Natural killer cell (primary cell): ENCODE measurements at regions not wholly inside any gene's neighbourhood (a gene's known extent, or its start where the extent isn't known, plus 50 kb on each side); places are given as distances from the start of the nearest gene placed in this dataset.
"Not testable (repeated sequence)": the region's sequence is repeated elsewhere in the genome, so short reads cannot be mapped to it uniquely, and the experiment has no call there.

Experiments
- ATAC-seq, 3 donors: fragments of 150-1000 bp in 2 of 3; fragments of 200-7000 bp in 1 of 3; cut with Tn5 transposase; 1 replicate in 1 of 3; 2 replicates in 2 of 3; pipeline ENCODE4 v1.10.0; 2021; ENCODE audit warnings: mild to moderate bottlenecking in 2 of 3, moderate library complexity in 2 of 3
- DNase-seq, 2 donors: peaks; one replicate each; pipeline versions ENCODE4 v3.0.0 to v3.0.0-alpha.2; 2013 to 2021; ENCODE audit warnings: mixed read lengths in 1 of 2
- H3K27ac ChIP-seq: one replicate; pipeline ENCODE4 v1.5.1; 2013; ENCODE audit warnings: mild to moderate bottlenecking, low read length
- H3K27me3 ChIP-seq: one replicate; pipeline ENCODE4 v1.6.1; 2013; ENCODE audit warnings: low read length; ENCODE audit not compliant: control insufficient read depth, insufficient read depth
- H3K36me3 ChIP-seq: one replicate; pipeline ENCODE4 v1.6.1; 2013; ENCODE audit warnings: low read length; ENCODE audit not compliant: control insufficient read depth, insufficient read depth
- H3K4me1 ChIP-seq: one replicate; pipeline ENCODE4 v1.6.1; 2013; ENCODE audit warnings: low read length; ENCODE audit not compliant: control insufficient read depth, insufficient read depth
- H3K4me3 ChIP-seq: one replicate; pipeline ENCODE4 v1.5.1; 2013; ENCODE audit warnings: low read length
- H3K9me3 ChIP-seq: one replicate; pipeline ENCODE4 v1.6.1; 2013; ENCODE audit warnings: low read length; ENCODE audit not compliant: control insufficient read depth, insufficient read depth
- H3K27ac Mint-ChIP-seq, 2 donors: one replicate each; pipeline ENCODE4 v1.8.0; 2022; ENCODE audit warnings: mild to moderate bottlenecking in 2 of 2, mixed read lengths in 2 of 2, moderate library complexity in 1 of 2
- H3K27me3 Mint-ChIP-seq, 2 donors: one replicate each; pipeline ENCODE4 v1.8.0; 2022; ENCODE audit warnings: low read depth in 2 of 2, mixed read lengths in 2 of 2
- H3K36me3 Mint-ChIP-seq: one replicate; pipeline ENCODE4 v1.8.0; 2022; ENCODE audit warnings: mixed read lengths
- H3K4me1 Mint-ChIP-seq, 2 donors: one replicate each; pipeline ENCODE4 v1.8.0; 2022; ENCODE audit warnings: mixed read lengths in 2 of 2
- H3K4me3 Mint-ChIP-seq: one replicate; pipeline ENCODE4 v1.8.0; 2022; ENCODE audit warnings: mild to moderate bottlenecking, moderate library complexity, mixed read lengths
- H3K9me3 Mint-ChIP-seq, 2 donors: one replicate each; pipeline ENCODE4 v1.8.0; 2022; ENCODE audit warnings: mixed read lengths in 2 of 2
- CTCF ChIP-seq: fragments of 200-600 bp; IDR thresholded peaks from one replicate; pipeline ENCODE4 v1.8.0; 2022; ENCODE audit warnings: antibody characterized with exemption
- WGBS: methylation state at CpG from one replicate; pipeline ENCODE4 v1.1.7; 2013; ENCODE audit warnings: missing lambda C conversion rate; ENCODE audit not compliant: insufficient coverage; 5-methylcytosine and 5-hydroxymethylcytosine counted together
- intact Hi-C: fragments of 100-400 bp; cut with micrococcal nuclease; formaldehyde crosslinking; loops from one replicate; pipeline ENCODE4 v1.14.2; 2022

- no peaks in the 10 kb centered on the region for H3K27me3 ChIP-seq
These were observed 155.9 kb upstream of the SEMA3D start for GRCh38 chr7:85342781-85343180.

GRCh38 chr7:85341973-85342372, 155.1 kb upstream of the SEMA3D start:
- H3K4me3 Mint-ChIP-seq = no peak overlapping the region

More at GRCh38 chr7:85342781-85343180, 155.9 kb upstream of the SEMA3D start:
- Histone ChIP-seq H3K9me3 (no peaks in the 10 kb centered on the region), H3K4me1 (no peaks in the 10 kb centered on the region), H3K27ac (no peak overlapping the region), H3K36me3 (no peaks in the 10 kb centered on the region), H3K4me3 (no peak overlapping the region)
- H3K27ac Mint-ChIP-seq = no peak overlapping the region
- ATAC-seq (no peak), DNase-seq (no peak)
- intact Hi-C loops = no loop called here
- no peak for TF ChIP-seq CTCF
- no peaks in the 10 kb centered on the region for H3K4me1 Mint-ChIP-seq
- H3K4me3 Mint-ChIP-seq = no peak overlapping the region
- peaks cover 10 to 24% of the 10 kb centered on the region in 2 donors for H3K9me3 Mint-ChIP-seq
- H3K27me3 Mint-ChIP-seq = no peaks in the 10 kb centered on the region
- H3K36me3 Mint-ChIP-seq = no peaks in the 10 kb centered on the region

GRCh38 chr7:85341121-85341520, 154.3 kb upstream of the SEMA3D start:
- ATAC-seq (no peak), DNase-seq (no peak)
- no peak for TF ChIP-seq CTCF
- Histone ChIP-seq H3K27ac (no peak overlapping the region), H3K27me3 (no peaks in the 10 kb centered on the region), H3K36me3 (no peaks in the 10 kb centered on the region), H3K4me1 (no peaks in the 10 kb centered on the region), H3K9me3 (no peaks in the 10 kb centered on the region), H3K4me3 (no peak overlapping the region)
- H3K4me1 Mint-ChIP-seq = no peaks in the 10 kb centered on the region
- H3K4me3 Mint-ChIP-seq = no peak overlapping the region
- intact Hi-C loops = no loop called here
- H3K36me3 Mint-ChIP-seq = peaks cover under 1% of the 10 kb centered on the region
- H3K9me3 Mint-ChIP-seq = peaks cover 10 to 22% of the 10 kb centered on the region in 2 donors
- no peaks in the 10 kb centered on the region for H3K27me3 Mint-ChIP-seq
- no peak overlapping the region for H3K27ac Mint-ChIP-seq
- 80% methylated on average over 1 of the region's 1 CpG for WGBS

More at GRCh38 chr7:85341973-85342372, 155.1 kb upstream of the SEMA3D start:
- intact Hi-C loops = no loop called here
- DNase-seq (no peak), ATAC-seq (no peak)
- no CpG with 5 or more reads among the region's 2 CpGs for WGBS
- Mint-ChIP-seq H3K9me3 (peaks cover 8 to 19% of the 10 kb centered on the region in 2 donors), H3K4me1 (no peaks in the 10 kb centered on the region), H3K36me3 (no peaks in the 10 kb centered on the region), H3K27me3 (no peaks in the 10 kb centered on the region), H3K27ac (no peak overlapping the region)
- H3K27me3 ChIP-seq = no peaks in the 10 kb centered on the region
- no peak for TF ChIP-seq CTCF
- no peak overlapping the region for H3K27ac ChIP-seq
- H3K9me3 ChIP-seq = no peaks in the 10 kb centered on the region
- H3K36me3 ChIP-seq = no peaks in the 10 kb centered on the region
- no peaks in the 10 kb centered on the region for H3K4me1 ChIP-seq
- H3K4me3 ChIP-seq = no peak overlapping the region

GRCh38 chr7:85336086-85336485, 149.2 kb upstream of the SEMA3D start:
- no peak overlapping the region for H3K27ac ChIP-seq
- Mint-ChIP-seq H3K4me1 (no peaks in the 10 kb centered on the region), H3K36me3 (peaks cover 7% of the 10 kb centered on the region), H3K9me3 (peaks cover 4 to 15% of the 10 kb centered on the region in 2 donors), H3K27ac (no peak overlapping the region), H3K4me3 (no peak overlapping the region), H3K27me3 (no peaks in the 10 kb centered on the region)
- H3K27me3 ChIP-seq = no peaks in the 10 kb centered on the region
- H3K4me1 ChIP-seq = no peaks in the 10 kb centered on the region
- ATAC-seq = no peak
- no peaks in the 10 kb centered on the region for H3K36me3 ChIP-seq
- 73% methylated on average over 1 of the region's 1 CpG for WGBS
- intact Hi-C loops = no loop called here
- H3K4me3 ChIP-seq = no peak overlapping the region
- DNase-seq = no peak
- no peaks in the 10 kb centered on the region for H3K9me3 ChIP-seq
- no peak for TF ChIP-seq CTCF

- H3K27ac Mint-ChIP-seq, H3K27me3 ChIP-seq, H3K36me3 Mint-ChIP-seq, intact Hi-C loops, H3K4me1 ChIP-seq, H3K27ac ChIP-seq, H3K4me3 Mint-ChIP-seq, DNase-seq, H3K9me3 Mint-ChIP-seq, H3K9me3 ChIP-seq, ATAC-seq, H3K27me3 Mint-ChIP-seq, H3K4me1 Mint-ChIP-seq, H3K4me3 ChIP-seq, H3K36me3 ChIP-seq: not testable (repeated sequence)
- WGBS = 80% methylated on average over 11 of the region's 15 CpGs
These were observed 148.3 kb upstream of the SEMA3D start for GRCh38 chr7:85335113-85335512.
